Keratinocyte (primary cell): ENCODE measurements at regions not wholly inside any gene's neighbourhood (a gene's known extent, or its start where the extent isn't known, plus 50 kb on each side); places are given as distances from the start of the nearest gene placed in this dataset.

Experiments used
- EZH2 ChIP-seq: IDR thresholded peaks from one replicate; pipeline ENCODE4 v1.6.1; 2012; ENCODE audit warnings: inconsistent platforms, mild to moderate bottlenecking, low read length, moderate library complexity
- TF ChIP-seq, protein P1 (sequence below), 3 experiments: IDR thresholded peaks in 1 of 3; conservative IDR thresholded peaks in 1 of 3; optimal IDR thresholded peaks in 1 of 3; 2 replicates in 2 of 3; 3 replicates in 1 of 3; pipeline versions ENCODE3 to v1.5.1; 2011; ENCODE audit warnings: low read length in 3 of 3, mild to moderate bottlenecking in 3 of 3, moderate library complexity in 2 of 3, control low read depth in 1 of 3, inconsistent platforms in 1 of 3; ENCODE audit not compliant: insufficient read depth in 2 of 3; ENCODE audit errors: extremely low read depth in 1 of 3

DNA sequence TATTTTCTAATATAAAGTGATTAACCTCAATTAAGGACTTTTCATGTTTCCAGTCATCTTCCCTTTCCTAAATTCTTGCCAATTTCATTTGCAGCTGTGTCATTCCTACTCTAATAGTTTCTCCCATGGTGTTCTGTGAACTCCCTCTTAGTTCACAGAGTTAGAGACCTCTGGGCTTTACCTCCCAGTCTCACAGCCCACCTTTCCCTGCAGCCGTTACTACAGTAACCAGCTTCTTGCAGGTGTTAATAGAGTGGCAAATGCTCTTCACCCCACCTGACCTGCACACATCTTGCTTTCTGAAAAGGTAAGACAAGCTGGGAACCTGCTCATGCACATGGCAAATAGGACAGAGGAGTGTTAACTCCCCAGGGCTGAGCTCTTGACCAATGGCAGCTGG lies 250.1 kb downstream of the FBXO15 start:
- TF ChIP-seq, protein P1, sequence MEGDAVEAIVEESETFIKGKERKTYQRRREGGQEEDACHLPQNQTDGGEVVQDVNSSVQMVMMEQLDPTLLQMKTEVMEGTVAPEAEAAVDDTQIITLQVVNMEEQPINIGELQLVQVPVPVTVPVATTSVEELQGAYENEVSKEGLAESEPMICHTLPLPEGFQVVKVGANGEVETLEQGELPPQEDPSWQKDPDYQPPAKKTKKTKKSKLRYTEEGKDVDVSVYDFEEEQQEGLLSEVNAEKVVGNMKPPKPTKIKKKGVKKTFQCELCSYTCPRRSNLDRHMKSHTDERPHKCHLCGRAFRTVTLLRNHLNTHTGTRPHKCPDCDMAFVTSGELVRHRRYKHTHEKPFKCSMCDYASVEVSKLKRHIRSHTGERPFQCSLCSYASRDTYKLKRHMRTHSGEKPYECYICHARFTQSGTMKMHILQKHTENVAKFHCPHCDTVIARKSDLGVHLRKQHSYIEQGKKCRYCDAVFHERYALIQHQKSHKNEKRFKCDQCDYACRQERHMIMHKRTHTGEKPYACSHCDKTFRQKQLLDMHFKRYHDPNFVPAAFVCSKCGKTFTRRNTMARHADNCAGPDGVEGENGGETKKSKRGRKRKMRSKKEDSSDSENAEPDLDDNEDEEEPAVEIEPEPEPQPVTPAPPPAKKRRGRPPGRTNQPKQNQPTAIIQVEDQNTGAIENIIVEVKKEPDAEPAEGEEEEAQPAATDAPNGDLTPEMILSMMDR (optimal IDR thresholded peaks at IDR 0.05 in 1 of 3, IDR thresholded peaks at IDR 0.05 in 1 of 3, conservative IDR thresholded peaks at IDR 0.05 in 1 of 3; ENCODE audit: extremely low read depth in 1 of 3, insufficient read depth in 2 of 3, low read length in 3 of 3), result no peak
- TF ChIP-seq EZH2, result no peak
